ENCODE measurements at regions not wholly inside any gene's neighbourhood (a gene's known extent, or its start where the extent isn't known, plus 50 kb on each side); places are given as distances from the start of the nearest gene placed in this dataset.

DNA sequence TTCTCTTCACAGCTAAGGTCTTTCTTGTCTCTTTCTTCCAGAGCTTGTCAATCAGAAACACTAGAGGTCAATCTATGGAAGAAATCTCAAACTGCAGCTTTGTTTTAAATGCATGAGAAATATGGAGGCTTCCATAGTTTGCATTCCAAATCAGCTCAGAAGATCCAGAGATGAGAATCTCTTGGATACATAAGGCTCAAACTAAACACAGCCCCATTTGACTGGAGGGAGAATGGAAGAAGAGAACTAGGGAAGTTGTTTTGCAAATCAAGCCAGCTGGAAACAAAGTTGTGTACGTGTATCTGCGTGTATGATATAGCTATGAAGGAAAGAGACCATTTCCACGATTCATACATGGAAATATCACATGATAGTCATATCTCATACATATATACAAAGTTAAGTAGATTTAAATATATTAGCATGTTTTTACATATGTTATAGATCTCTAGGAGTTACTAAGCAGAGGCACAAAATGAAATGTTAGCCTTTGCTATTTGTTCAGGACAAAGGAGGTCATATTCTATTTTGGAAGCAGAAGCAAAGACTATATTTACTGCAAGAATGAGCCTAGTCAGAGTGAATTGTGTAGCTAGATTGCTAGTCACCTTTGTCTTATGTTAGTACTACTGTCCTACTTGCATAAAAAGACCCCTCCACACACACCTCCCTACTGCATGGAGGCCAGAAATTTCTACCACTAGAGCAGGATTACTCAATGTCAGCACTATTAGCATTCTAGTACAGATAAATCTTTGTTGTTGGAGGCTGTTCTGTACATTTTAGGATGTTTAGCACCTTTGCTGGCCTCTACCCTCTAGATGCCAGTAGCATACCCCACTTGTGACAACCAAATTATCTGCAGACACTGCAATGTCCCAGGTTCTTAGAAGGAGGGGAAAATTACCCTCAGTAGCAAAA is 303.5 kb upstream of the CHAC2 start:
- H3K36me3 ChIP-seq (ENCODE audit: insufficient read depth, low read length, poor library complexity, severe bottlenecking) = no peaks in the 10 kb centered on the region
- H3K27ac ChIP-seq (ENCODE audit: low read depth, low read length, poor library complexity, severe bottlenecking) = no peak overlapping the region
- H3K4me3 ChIP-seq (ENCODE audit: low read depth, low read length, poor library complexity, severe bottlenecking) = no peak overlapping the region
- ChIA-PET POLR2A (ENCODE audit: low non-redundant PET) (no interaction called here), CTCF (no interaction called here)
- TF ChIP-seq EZH2 (IDR thresholded peaks at IDR 0.05; ENCODE audit: borderline replicate concordance, low read depth, low read length, poor library complexity, severe bottlenecking) = no peak
- TF ChIP-seq, protein P1, sequence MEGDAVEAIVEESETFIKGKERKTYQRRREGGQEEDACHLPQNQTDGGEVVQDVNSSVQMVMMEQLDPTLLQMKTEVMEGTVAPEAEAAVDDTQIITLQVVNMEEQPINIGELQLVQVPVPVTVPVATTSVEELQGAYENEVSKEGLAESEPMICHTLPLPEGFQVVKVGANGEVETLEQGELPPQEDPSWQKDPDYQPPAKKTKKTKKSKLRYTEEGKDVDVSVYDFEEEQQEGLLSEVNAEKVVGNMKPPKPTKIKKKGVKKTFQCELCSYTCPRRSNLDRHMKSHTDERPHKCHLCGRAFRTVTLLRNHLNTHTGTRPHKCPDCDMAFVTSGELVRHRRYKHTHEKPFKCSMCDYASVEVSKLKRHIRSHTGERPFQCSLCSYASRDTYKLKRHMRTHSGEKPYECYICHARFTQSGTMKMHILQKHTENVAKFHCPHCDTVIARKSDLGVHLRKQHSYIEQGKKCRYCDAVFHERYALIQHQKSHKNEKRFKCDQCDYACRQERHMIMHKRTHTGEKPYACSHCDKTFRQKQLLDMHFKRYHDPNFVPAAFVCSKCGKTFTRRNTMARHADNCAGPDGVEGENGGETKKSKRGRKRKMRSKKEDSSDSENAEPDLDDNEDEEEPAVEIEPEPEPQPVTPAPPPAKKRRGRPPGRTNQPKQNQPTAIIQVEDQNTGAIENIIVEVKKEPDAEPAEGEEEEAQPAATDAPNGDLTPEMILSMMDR (conservative IDR thresholded peaks at IDR 0.05; ENCODE audit: low read depth, low read length) = no peak
- no peaks in the 10 kb centered on the region for H3K4me1 ChIP-seq (ENCODE audit: insufficient read depth, low read length, poor library complexity, severe bottlenecking)
- H3K27me3 ChIP-seq (replicated peaks; ENCODE audit: insufficient read depth, low read depth, low read length, poor library complexity) = no peaks in the 10 kb centered on the region
- intact Hi-C loops (cut with micrococcal nuclease; ENCODE audit: unreplicated experiment) = no loop called here
- H3K9me3 ChIP-seq (ENCODE audit: low read depth, low read length, poor library complexity, severe bottlenecking) = no peaks in the 10 kb centered on the region
- DNase-seq (ENCODE audit: low spot score) = no peak
- no TSS peak for BruUV-seq (replicated peaks)

DNA sequence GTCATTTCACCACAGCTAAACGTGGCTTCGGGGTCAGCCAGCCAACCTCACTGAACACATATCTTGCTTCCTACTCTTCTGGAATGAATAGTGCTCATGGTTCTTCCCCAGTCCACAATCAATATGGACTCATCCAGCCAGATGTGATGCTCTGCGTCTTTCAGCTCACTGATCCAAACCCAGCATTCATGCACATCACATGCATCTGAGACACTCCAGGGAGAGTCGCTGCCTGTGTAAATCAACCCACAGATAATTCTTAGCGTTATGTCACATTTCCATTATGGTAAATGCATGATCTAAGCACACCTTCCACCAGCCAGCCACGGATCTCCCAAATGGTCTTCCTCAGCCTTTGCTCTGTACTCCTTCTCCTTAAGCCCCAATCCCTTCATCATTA is 306.7 kb upstream of the CHAC2 start:
- POLR2A ChIA-PET (ENCODE audit: low non-redundant PET) = no interaction called here
- H3K36me3 ChIP-seq (ENCODE audit: insufficient read depth, low read length, poor library complexity, severe bottlenecking) = no peaks in the 10 kb centered on the region
- CTCF ChIA-PET = no interaction called here
- no peaks in the 10 kb centered on the region for H3K27me3 ChIP-seq (replicated peaks; ENCODE audit: insufficient read depth, low read depth, low read length, poor library complexity)
- no peak for DNase-seq (ENCODE audit: low spot score)
- no peak overlapping the region for H3K27ac ChIP-seq (ENCODE audit: low read depth, low read length, poor library complexity, severe bottlenecking)
- no peaks in the 10 kb centered on the region for H3K4me1 ChIP-seq (ENCODE audit: insufficient read depth, low read length, poor library complexity, severe bottlenecking)
- BruUV-seq (replicated peaks) = no TSS peak
- TF ChIP-seq EZH2 (IDR thresholded peaks at IDR 0.05; ENCODE audit: borderline replicate concordance, low read depth, low read length, poor library complexity, severe bottlenecking) = no peak
- TF ChIP-seq, protein P1 (conservative IDR thresholded peaks at IDR 0.05; ENCODE audit: low read depth, low read length) = no peak
- H3K9me3 ChIP-seq (ENCODE audit: low read depth, low read length, poor library complexity, severe bottlenecking) = no peaks in the 10 kb centered on the region
- intact Hi-C loops (cut with micrococcal nuclease; ENCODE audit: unreplicated experiment) = no loop called here
- no peak overlapping the region for H3K4me3 ChIP-seq (ENCODE audit: low read depth, low read length, poor library complexity, severe bottlenecking)

- ChIA-PET CTCF (no interaction called here), POLR2A (ENCODE audit: low non-redundant PET) (no interaction called here)
- no peaks in the 10 kb centered on the region for H3K27me3 ChIP-seq (replicated peaks; ENCODE audit: insufficient read depth, low read depth, low read length, poor library complexity)
- H3K27ac ChIP-seq (ENCODE audit: low read depth, low read length, poor library complexity, severe bottlenecking) = no peak overlapping the region
- BruUV-seq (replicated peaks) = no TSS peak
- H3K36me3 ChIP-seq (ENCODE audit: insufficient read depth, low read length, poor library complexity, severe bottlenecking) = no peaks in the 10 kb centered on the region
- H3K9me3 ChIP-seq (ENCODE audit: low read depth, low read length, poor library complexity, severe bottlenecking) = no peaks in the 10 kb centered on the region
- no peak overlapping the region for H3K4me3 ChIP-seq (ENCODE audit: low read depth, low read length, poor library complexity, severe bottlenecking)
- H3K4me1 ChIP-seq (ENCODE audit: insufficient read depth, low read length, poor library complexity, severe bottlenecking) = no peaks in the 10 kb centered on the region
- peak; percentile 33 for DNase-seq (ENCODE audit: low spot score)
- no peak for TF ChIP-seq EZH2 (IDR thresholded peaks at IDR 0.05; ENCODE audit: borderline replicate concordance, low read depth, low read length, poor library complexity, severe bottlenecking)
- TF ChIP-seq, protein P1 (conservative IDR thresholded peaks at IDR 0.05; ENCODE audit: low read depth, low read length) = no peak
- intact Hi-C loops (cut with micrococcal nuclease; ENCODE audit: unreplicated experiment) = no loop called here
Measured at GRCh38 chr2:53460347-53460746, 307.3 kb upstream of the CHAC2 start.
